ENCODE measurements at regions not wholly inside any gene's neighbourhood (a gene's known extent, or its start where the extent isn't known, plus 50 kb on each side); places are given as distances from the start of the nearest gene placed in this dataset.

DNA sequence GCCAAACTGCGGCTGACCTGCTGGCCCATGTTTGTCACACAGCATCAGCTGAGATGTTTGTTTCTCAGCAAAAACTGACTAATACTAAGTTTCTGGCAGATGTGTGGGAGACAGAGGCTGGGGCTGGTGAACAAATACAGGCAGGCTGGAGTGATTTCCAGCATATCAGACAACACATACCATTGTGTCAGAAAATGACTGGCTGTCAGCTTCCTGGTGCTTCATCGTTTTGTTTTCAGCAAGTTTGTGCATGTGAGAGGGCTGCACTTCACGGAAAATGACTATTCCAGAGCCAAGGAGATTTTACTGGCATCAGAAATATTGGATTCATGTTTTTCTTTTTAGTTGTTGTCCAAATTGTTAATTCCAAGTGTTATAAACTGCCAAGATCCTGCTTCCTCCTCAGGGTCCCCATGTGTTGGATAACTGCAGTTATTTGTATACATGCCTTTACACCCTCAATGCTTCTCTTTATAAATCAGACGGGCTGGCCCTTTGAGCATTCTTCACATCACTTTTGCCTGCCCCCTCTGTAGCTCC, 145.7 kb downstream of the GALC start:
- Histone ChIP-seq H3K27ac (ENCODE audit: low read depth in 1 of 2, low read length in 2 of 2) (no peak overlapping the region), H3K36me3 (ENCODE audit: control insufficient read depth in 4 of 4, insufficient read depth in 3 of 4, low read depth in 1 of 4, low read length in 3 of 4) (no peaks in the 10 kb centered on the region), H3K4me1 (ENCODE audit: control insufficient read depth in 4 of 4, insufficient read depth in 4 of 4, low read length in 3 of 4) (no peaks in the 10 kb centered on the region), H3K4me3 (ENCODE audit: low read depth in 1 of 3, low read length in 3 of 3) (no peak overlapping the region), H3K9ac (ENCODE audit: low read depth in 1 of 2, low read length in 2 of 2) (no peak overlapping the region), H3K9me3 (ENCODE audit: control insufficient read depth in 4 of 4, low read length in 3 of 4) (no peaks in the 10 kb centered on the region), H3K27me3 (ENCODE audit: control insufficient read depth in 4 of 4, insufficient read depth in 4 of 4, low read length in 3 of 4) (peaks cover 0 to 6% (median 0%) of the 10 kb centered on the region in 4 donors)
- 70% methylated on average over 4 of the region's 4 CpGs for WGBS
- TF ChIP-seq, protein P1, sequence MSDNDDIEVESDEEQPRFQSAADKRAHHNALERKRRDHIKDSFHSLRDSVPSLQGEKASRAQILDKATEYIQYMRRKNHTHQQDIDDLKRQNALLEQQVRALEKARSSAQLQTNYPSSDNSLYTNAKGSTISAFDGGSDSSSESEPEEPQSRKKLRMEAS (IDR thresholded peaks at IDR 0.05), result no peak
- no peak for TF ChIP-seq NR2F2 (IDR thresholded peaks at IDR 0.05)
- no peak for TF ChIP-seq JUND (IDR thresholded peaks at IDR 0.05)
- TF ChIP-seq, protein P2, sequence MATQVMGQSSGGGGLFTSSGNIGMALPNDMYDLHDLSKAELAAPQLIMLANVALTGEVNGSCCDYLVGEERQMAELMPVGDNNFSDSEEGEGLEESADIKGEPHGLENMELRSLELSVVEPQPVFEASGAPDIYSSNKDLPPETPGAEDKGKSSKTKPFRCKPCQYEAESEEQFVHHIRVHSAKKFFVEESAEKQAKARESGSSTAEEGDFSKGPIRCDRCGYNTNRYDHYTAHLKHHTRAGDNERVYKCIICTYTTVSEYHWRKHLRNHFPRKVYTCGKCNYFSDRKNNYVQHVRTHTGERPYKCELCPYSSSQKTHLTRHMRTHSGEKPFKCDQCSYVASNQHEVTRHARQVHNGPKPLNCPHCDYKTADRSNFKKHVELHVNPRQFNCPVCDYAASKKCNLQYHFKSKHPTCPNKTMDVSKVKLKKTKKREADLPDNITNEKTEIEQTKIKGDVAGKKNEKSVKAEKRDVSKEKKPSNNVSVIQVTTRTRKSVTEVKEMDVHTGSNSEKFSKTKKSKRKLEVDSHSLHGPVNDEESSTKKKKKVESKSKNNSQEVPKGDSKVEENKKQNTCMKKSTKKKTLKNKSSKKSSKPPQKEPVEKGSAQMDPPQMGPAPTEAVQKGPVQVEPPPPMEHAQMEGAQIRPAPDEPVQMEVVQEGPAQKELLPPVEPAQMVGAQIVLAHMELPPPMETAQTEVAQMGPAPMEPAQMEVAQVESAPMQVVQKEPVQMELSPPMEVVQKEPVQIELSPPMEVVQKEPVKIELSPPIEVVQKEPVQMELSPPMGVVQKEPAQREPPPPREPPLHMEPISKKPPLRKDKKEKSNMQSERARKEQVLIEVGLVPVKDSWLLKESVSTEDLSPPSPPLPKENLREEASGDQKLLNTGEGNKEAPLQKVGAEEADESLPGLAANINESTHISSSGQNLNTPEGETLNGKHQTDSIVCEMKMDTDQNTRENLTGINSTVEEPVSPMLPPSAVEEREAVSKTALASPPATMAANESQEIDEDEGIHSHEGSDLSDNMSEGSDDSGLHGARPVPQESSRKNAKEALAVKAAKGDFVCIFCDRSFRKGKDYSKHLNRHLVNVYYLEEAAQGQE (IDR thresholded peaks at IDR 0.05), result no peak
- no peak for TF ChIP-seq RXRA (IDR thresholded peaks at IDR 0.05)
- no peak for TF ChIP-seq EGR1 (IDR thresholded peaks at IDR 0.05; ENCODE audit: low read depth in 2 of 2)
- no peak for TF ChIP-seq FOXA2 (IDR thresholded peaks at IDR 0.05)
- no peak for TF ChIP-seq SP1 (IDR thresholded peaks at IDR 0.05)
- TF ChIP-seq GABPA (IDR thresholded peaks at IDR 0.05 in 1 of 2, conservative IDR thresholded peaks at IDR 0.05 in 1 of 2), result no peak
- no peak for TF ChIP-seq TAF1 (conservative IDR thresholded peaks at IDR 0.05)
- TF ChIP-seq YY1 (IDR thresholded peaks at IDR 0.05), result no peak
- no peak for TF ChIP-seq RAD21 (IDR thresholded peaks at IDR 0.05)
- TF ChIP-seq, protein P3, sequence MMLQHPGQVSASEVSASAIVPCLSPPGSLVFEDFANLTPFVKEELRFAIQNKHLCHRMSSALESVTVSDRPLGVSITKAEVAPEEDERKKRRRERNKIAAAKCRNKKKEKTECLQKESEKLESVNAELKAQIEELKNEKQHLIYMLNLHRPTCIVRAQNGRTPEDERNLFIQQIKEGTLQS (IDR thresholded peaks at IDR 0.05), result no peak
- TF ChIP-seq HNF4A (conservative IDR thresholded peaks at IDR 0.05), result no peak
- DNase-seq (ENCODE audit: low spot score), result no peak

DNA sequence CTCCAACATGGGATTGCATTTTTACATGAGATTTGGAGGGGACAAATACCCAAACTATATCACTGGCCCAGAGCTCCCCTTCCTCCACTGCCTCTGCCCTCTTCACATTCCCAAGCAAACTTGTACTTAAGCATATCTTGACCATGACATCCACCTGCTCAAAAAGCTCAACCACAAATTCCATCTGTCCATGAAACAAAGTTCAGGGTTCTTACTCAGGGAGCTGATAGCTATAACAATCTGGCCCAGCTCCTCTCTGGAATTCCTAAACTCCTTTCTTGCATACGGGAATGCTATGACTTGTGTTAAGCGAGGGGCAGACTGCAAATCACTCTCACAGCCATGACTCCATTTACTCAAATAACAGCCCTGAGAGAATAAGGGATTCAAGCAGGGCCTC, 152.1 kb downstream of the GALC start:
- 81% methylated on average over 2 of the region's 2 CpGs for WGBS
- H3K27me3 ChIP-seq (ENCODE audit: control insufficient read depth in 4 of 4, insufficient read depth in 4 of 4, low read length in 3 of 4), result no peaks in the 10 kb centered on the region
- TF ChIP-seq HNF4G (IDR thresholded peaks at IDR 0.05), result no peak
- TF ChIP-seq GABPA (IDR thresholded peaks at IDR 0.05 in 1 of 2, conservative IDR thresholded peaks at IDR 0.05 in 1 of 2), result no peak
- no peak for TF ChIP-seq YY1 (IDR thresholded peaks at IDR 0.05)
- TF ChIP-seq NR2F2 (IDR thresholded peaks at IDR 0.05), result no peak

DNA sequence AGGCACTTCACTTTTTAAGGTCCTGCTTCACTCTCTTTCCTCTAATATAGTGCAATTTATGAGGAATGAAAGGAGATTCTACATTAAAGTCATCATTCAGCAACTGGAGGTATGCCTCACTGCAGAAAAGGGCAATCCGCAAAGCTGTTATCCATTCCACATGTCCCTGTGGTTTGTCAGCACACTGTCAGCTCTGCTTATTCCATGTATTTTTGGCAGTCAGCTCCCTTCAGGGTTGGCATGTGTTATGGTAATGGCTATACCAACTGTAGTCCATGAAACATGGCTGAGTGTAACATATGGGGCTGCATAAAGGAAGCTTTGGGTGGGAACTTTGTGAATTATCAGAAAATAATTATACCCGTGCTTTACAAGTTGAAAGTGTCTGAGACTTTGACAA, 154.1 kb downstream of the GALC start:
- Histone ChIP-seq H3K4me3 (ENCODE audit: low read depth in 1 of 3, low read length in 3 of 3) (no peak overlapping the region), H3K4me1 (ENCODE audit: control insufficient read depth in 4 of 4, insufficient read depth in 4 of 4, low read length in 3 of 4) (no peaks in the 10 kb centered on the region), H3K9ac (ENCODE audit: low read depth in 1 of 2, low read length in 2 of 2) (no peak overlapping the region), H3K36me3 (ENCODE audit: control insufficient read depth in 4 of 4, insufficient read depth in 3 of 4, low read depth in 1 of 4, low read length in 3 of 4) (no peaks in the 10 kb centered on the region), H3K27ac (ENCODE audit: low read depth in 1 of 2, low read length in 2 of 2) (no peak overlapping the region), H3K27me3 (ENCODE audit: control insufficient read depth in 4 of 4, insufficient read depth in 4 of 4, low read length in 3 of 4) (no peaks in the 10 kb centered on the region), H3K9me3 (ENCODE audit: control insufficient read depth in 4 of 4, low read length in 3 of 4) (no peaks in the 10 kb centered on the region)
- DNase-seq (ENCODE audit: low spot score), result no peak
- 75% methylated on average over 2 of the region's 2 CpGs for WGBS
- TF ChIP-seq, protein P4, sequence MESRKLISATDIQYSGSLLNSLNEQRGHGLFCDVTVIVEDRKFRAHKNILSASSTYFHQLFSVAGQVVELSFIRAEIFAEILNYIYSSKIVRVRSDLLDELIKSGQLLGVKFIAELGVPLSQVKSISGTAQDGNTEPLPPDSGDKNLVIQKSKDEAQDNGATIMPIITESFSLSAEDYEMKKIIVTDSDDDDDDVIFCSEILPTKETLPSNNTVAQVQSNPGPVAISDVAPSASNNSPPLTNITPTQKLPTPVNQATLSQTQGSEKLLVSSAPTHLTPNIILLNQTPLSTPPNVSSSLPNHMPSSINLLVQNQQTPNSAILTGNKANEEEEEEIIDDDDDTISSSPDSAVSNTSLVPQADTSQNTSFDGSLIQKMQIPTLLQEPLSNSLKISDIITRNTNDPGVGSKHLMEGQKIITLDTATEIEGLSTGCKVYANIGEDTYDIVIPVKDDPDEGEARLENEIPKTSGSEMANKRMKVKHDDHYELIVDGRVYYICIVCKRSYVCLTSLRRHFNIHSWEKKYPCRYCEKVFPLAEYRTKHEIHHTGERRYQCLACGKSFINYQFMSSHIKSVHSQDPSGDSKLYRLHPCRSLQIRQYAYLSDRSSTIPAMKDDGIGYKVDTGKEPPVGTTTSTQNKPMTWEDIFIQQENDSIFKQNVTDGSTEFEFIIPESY (IDR thresholded peaks at IDR 0.05), result no peak
- no peak for TF ChIP-seq RAD21 (IDR thresholded peaks at IDR 0.05)

More for the DNA sequence above, 152.1 kb downstream of the GALC start:
- no peak overlapping the region for H3K4me3 ChIP-seq (ENCODE audit: low read depth in 1 of 3, low read length in 3 of 3)
- H3K27ac ChIP-seq (ENCODE audit: low read depth in 1 of 2, low read length in 2 of 2), result no peak overlapping the region
- DNase-seq (ENCODE audit: low spot score), result no peak
- no peaks in the 10 kb centered on the region for H3K4me1 ChIP-seq (ENCODE audit: control insufficient read depth in 4 of 4, insufficient read depth in 4 of 4, low read length in 3 of 4)
- H3K36me3 ChIP-seq (ENCODE audit: control insufficient read depth in 4 of 4, insufficient read depth in 3 of 4, low read depth in 1 of 4, low read length in 3 of 4), result no peaks in the 10 kb centered on the region
- H3K9ac ChIP-seq (ENCODE audit: low read depth in 1 of 2, low read length in 2 of 2), result no peak overlapping the region
- no peaks in the 10 kb centered on the region for H3K9me3 ChIP-seq (ENCODE audit: control insufficient read depth in 4 of 4, low read length in 3 of 4)
